HG03139 (cell line): ENCODE measurements at regions not wholly inside any gene's neighbourhood (a gene's known extent, or its start where the extent isn't known, plus 50 kb on each side); places are given as distances from the start of the nearest gene placed in this dataset.
"Not testable (repeated sequence)": the region's sequence is repeated elsewhere in the genome, so short reads cannot be mapped to it uniquely, and the experiment has no call there.

Experiments
- ATAC-seq: cut with Tn5 transposase; IDR thresholded peaks from one replicate; pipeline ENCODE4 v1.9.1; 2021; ENCODE audit not compliant: unreplicated experiment

DNA sequence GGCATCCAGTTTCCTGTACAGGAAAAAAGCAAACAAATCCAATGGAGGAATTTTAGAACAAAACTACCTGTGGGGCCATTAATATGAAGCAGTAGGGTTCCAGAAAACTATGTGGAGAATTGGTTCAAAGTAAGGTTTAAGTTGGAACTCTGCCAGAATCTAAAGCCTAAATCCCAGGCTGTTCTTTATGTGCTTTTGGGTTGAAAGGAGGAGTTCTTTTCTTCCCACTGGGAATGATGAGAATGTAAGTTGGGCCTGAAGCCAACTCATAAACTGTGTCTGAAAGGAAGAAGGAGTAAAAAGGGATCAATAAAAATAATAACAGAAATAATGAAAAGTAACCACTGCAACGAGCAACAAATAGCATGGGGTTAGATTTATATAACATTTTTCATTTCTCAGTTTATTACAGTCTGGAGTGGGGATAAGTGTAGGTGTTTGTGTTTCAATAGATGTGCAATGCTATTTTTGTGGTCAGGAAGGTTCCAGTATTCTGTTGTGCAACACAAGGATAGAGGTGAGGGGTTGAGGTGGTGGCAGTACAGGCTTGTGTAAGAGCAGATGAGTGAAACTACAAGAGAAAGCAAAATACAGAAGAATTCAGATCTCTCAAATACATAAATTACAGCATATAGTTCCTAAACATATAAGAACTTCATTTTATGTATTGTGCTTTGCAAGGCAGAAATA lies 373.6 kb downstream of the EMP1 start:
- ATAC-seq = no peak

DNA sequence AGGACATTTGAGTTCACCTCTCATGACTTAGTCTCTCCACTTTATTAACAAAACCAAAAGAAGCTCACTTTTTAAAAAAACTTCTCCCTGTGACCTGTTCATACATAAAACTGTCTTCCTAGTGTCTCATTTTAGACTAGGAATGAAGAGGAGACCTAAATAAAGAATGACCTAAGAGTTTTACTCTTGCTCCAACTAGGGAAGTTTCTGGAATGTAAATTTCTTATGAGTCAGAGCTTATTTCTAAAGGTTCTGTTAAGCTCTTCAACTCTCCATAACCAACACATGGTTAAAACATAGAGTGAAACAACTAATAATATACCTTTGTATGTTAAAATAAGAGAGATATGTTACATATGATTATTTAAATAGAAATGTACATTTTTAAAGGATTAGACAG lies 369.8 kb downstream of the EMP1 start:
- no peak for ATAC-seq

DNA sequence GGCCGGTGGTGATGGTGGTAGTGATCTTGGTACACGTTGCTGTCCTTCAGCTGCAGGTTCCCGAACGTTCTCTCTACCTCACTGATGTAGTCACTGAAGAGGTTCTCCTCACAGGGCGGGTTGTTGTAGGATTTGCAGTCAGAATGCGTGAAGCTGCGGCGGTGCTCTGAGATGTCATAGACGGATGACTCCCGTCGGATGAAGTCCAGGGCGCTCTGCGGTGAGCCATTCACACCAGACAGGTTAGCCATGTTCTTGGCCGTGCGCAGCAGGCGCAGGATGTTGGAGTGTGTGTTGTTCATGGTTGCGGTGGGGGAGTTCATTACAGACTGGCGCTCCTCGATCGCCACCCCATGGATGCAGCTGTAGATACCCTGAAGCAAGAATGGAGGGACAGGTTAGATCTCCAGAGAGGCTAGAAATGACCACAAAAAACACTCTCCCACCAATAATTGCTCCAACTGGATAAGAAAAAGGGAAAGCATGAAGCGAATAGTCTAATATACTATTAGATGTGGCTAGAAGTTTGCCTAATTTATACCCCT lies 367.8 kb downstream of the EMP1 start:
- no peak for ATAC-seq

DNA sequence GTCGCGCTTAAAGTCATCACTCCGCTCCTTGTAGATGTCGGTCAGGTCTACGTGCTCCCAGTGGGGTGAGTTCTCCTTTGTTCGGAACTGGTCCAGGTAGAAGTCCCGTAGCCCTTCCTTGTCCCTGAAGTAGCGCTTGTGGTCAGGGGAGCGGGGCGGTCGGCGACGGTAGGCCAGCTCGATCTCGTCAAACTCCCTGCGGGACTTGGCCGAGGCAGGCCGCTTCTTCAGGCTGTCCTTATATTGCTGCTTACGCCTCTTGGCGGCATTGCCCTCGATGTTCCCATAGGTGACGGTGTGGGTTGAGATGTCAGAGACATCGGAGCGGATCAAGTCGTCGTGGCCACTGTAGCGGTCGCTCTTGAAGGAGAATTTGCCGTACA lies 367.2 kb downstream of the EMP1 start:
- no peak for ATAC-seq

DNA sequence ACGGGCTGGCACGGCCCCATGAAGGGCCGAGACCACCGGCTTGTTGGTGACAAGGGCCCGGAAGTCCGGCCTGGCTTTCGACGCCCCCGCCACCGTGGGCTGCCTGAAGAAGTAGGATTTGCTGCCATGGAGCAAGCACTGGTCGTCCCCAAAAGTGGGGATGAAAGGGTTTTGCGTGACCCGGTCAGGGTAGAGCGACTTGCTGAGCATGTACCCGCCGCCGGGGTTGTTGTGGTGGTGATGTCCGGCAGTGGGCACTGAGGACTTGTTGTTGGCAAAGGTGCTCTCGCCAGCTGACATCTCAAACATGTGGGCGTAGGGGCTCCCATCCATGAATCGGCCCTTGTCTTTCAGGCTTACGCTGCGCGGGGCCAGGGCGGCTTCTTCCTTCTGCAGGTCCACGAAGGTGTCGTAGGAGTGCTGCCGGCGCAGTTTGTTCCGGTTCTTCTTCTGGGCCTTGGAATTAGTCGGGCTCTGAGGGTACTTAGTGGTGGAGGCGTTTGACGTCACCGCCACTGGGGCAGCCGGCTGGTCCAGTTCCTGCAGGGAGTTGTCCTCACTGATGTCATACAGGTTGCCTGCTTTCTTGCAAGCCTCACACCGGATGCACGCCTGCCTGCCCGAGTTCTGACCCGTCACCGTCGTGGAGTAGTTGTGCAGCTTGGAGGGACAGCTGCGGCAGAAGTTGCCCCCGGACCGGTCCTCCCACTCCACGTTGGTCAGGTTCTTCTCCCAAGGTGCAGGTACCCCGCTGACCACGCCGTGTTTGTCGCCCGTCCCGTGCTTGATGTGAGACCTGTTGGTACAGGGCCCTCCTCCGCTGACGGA lies 366.6 kb downstream of the EMP1 start:
- no peak for ATAC-seq

DNA sequence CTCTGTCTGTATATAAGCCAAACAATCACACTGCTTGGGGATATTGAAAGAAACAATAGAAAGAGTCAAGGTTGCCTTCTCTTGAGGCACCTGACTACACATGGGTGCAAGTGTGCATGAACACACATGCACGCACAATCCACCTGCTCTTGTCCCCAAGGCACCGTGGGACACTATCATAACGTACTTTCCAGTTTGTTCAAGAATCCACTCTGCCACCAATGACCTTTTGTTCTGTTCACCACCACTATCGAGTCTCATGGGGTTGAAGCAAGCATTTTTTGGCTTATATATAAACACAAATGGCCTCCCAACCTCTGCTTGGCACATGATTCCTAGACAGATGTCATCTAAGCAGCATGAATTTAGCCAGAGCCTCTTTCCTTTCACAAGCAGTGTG lies 365.4 kb downstream of the EMP1 start:
- no peak for ATAC-seq

DNA sequence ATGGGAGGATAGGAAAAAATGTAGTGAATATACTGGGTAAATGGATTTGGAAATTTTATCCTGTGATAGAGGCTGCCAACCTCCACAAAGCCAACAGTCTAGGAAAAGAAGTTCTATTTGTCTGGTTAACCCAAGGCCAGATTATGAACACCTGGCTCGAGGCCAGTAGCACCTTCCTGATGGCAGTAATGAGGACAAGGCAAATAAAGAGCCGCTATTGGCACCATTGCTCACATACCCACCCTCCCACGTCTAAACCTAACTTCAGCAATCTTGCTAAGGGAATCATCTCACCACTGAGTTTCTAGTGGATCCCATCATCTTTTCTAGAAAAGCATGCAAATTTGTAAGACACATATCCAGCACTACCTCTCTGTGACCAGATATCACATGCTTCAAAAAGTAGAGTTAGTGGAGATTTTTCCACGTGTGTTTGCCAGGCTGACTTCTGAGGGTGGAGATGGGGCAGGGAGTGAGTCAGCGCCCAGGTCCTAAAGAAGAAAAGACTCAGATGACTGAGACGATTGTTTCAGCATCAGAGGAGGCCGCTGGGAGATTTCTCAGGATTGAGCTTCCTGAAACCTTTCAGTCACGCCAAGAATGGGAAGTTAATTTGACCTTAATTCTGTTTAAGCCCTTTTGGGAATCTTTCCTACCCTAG lies 362.9 kb downstream of the EMP1 start:
- ATAC-seq = no peak

DNA sequence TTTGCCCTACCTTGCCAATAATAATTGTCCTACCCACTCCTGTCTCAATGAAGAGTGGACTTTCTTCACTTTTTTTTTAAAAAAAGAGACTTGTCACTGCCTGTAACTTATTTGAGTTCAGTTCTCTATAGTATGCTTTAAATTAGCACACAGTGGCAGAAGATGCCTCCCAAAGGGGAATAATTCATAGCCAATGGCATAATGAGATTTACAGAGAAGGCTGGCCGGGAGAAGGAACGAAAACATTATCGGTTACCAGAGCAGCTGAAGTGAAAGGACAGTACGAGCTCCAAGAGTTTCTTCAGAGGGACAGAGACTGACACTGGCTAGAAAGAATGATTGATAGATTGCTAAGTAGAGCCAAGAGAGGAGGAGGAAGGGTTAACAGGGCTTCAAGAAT lies 356.3 kb downstream of the EMP1 start:
- ATAC-seq = no peak

DNA sequence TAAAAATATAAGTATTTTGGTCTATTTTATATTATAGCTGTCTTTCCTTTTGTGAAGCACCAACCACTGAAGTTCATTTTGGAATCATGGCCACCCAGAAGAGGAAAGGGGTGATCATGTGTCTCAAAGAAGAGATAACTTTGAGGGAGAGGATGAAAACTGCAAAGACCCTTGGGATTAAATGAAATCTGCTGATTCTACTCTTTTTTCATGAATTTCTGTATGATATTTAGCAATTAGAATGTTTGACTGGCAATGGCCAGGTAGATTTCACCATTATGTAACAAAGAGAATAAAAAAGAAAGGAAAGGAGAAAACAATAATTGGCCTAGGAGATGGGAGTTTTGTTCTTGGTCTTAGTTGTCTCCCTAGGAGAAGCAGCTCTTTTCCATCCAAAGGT lies 350.8 kb downstream of the EMP1 start:
- no peak for ATAC-seq

DNA sequence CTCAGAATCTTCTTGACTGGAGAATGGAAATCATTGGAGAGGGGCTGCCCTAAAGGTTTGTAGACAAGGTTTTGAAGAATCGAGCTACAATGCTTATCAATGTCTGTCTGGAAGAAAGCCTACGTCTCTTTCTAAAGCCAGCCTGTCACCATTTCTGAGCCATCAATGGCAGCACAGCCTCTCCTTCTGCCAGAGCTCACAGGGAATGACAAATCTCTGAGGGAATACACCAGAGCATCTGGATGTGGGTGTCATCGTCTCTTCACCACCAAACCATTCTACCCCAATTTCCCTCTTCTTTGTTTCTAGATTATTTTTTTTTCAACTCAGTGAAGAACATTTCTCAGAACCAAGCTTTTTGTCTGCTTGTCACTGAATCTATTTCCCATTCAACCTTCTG lies 349.7 kb downstream of the EMP1 start:
- no peak for ATAC-seq

DNA sequence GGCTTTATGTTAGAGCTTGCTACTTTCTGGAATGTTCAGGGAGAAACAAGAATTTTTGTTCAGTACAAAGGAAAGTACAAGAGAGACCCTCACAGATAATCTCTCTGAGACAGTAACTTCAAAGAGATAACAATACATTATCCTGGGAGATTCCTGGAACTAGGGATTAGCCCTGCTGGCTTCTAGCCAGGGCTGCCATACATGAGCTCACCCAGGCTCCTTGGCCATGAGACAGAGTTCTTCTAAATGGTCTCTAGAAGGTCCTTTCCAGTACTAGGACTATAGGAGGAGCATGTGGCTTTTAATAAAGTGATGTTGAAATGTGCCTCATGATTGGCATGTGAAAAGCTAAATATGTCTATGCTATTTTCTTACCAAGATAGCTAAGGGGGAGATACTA lies 342.5 kb downstream of the EMP1 start:
- no peak for ATAC-seq

DNA sequence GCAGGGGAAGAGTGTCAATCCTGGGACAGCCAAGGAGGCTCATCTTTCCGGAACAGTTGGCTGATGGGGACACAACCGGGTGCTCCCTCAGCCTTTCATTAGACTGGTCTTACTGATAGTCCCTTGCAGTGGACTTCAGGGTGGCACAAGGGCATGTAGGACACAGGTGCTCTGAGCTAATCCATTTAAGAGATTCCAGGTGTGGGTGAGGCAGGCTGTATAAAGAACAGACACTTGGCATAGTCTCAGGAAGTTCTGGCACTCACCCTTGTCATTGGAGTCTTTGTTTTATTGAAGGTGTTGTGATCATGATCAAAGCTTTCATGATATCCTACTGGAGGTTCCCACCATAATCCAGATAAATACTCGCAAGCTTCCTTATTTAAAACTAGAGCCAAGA lies 341.6 kb downstream of the EMP1 start:
- no peak for ATAC-seq

DNA sequence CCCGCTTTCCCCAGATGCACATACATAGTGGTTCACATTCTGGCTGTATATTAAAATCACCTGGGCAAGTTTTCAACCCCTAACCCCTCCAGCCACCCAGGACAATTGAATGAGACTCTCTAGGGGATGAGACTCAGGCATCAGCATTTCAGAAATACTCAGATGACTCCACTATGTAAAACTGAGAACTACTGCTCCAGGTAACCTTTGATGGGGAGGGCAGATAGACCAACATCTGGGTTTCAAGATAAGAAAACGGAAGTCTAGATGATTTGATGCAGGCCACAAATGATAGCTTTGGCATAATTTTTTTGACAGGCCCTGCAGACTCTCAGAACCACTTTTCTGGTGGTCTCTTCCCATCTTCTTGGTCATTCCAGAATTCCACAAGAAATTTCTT lies 341.1 kb downstream of the EMP1 start:
- peak; percentile 44 for ATAC-seq

DNA sequence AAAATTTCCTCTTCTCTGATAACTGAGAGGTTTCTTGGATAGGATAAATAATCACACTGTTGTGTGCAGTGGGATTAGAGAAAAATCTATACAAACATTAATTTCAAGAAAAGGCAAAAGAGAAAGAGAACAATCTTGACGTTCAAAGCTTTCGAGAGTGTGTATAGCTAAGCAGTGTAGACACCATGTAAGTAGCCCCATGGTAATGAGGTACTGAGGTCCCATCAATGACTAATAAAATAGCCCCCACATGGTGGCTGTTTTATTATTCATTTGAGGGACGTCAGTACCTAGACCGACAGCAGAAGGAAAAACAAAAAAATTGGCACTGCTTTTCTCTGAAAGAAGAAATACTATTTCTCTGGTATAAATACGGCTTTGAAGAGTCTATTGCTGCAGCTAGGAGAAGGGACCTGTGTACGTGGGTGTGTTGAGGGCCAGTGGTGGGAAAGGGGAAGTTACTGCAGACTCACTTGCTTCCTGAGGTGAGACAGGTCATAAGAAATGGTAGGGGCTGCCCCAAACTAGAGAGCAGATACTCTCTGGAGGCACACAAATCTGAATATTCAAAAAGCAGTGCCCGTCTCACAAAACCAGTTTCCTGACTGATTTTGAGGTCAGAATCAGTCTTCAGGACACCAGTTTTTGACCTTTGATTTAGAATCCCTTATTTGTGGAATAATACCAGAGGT lies 339.8 kb downstream of the EMP1 start:
- ATAC-seq = peak; percentile 92

DNA sequence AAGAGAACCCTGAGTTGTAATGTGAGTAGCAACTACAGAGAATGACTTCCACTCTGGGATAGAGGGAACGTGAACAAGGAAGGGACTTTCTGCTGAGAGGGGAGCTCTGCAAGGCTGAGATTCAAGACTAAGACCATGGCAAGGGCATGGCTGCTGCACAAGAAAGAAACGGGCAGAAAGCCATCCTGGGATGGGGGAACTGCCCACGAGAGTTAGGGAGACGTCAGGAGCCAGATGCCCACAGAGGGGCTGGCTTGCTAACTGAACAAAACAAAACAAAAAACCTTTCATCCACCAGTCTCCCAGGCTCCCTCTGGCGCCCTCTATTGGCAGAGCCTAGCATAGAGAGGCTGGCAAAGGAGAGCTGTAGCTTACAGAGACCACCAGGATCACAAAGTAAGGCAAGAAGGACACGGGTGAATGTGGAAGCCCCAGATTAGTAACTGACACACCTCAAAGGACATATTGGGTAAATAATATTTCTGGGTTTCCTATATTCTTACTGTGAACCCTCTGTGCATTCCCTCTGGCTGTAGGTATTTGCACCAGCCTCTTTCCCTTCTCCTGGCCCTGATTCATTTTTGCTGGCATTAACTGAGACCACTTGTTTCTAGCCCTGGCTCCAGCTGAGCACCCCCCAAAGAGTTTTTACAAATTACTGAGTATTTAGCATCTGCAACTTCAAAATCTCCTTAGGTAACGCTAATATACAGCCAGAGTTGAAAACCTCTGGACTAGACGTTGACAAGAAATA lies 338.3 kb downstream of the EMP1 start:
- ATAC-seq = no peak

DNA sequence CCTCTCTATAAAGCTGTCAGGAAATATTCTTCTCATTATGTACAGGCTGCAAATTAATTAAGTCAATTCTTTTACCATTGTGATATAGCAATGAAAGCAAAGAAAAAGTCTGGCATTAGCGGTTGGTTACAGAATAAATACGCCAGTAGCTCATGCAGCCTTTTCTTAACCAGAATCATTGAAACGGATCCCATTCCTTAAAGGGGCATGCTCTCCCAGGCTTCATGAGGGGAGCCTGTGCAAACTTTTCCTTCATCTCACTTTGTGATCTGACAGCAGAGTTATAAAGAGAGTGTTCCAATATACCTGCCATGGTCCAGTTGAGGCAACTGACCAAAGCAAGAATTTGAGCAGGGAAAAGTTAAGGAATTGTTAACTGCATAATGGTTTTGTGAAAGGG lies 337.7 kb downstream of the EMP1 start:
- ATAC-seq = no peak

DNA sequence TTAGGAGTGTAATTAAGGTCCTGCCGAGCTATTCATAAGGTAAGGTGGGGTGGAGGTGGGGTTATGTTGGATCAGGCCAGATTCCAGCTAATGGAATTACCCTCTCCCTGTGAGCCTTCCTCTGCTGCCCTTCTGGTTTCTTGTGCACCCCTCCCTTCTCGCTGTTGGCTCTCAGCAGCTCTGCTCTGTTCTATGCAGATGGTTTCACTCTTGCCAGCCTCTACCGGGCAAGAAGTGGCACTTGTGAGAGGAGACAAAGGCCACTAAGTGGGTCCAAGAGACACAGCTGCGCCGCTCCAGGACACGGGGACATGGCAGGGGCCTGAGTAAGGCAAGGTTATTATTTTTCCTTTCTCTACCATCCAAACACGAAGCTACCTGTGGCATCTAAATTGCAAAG lies 334.4 kb downstream of the EMP1 start:
- no peak for ATAC-seq

DNA sequence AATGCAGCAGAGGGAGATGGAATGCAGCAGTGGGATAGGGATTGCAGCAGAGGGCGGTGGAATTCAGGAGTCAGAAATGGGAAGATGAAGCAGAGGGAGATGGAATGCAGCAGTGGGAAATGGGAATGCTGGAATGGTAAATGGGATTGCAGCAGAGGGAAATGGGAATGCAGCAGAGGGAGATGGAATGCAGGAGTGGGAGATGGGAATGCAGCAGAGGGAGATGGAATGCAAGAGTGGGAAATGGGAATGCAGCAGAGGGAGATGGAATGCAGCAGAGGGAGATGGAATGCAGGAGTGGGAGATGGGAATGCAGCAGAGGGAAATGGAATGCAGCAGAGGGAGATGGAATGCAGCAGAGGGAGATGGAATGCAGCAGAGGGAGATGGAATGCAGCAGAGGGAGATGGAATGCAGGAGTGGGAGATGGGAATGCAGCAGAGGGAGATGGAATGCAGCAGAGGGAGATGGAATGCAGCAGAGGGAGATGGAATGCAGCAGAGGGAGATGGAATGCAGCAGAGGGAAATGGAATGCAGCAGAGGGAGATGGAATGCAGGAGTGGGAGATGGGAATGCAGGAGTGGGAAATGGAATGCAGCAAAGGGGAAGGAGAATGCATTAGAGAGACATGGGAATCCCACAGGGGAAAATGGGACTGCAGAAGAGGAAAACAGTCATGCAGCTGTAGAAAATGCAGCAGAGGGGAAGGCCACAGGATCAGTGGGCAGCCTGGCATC lies 329.8 kb downstream of the EMP1 start:
- ATAC-seq = not testable (repeated sequence)

DNA sequence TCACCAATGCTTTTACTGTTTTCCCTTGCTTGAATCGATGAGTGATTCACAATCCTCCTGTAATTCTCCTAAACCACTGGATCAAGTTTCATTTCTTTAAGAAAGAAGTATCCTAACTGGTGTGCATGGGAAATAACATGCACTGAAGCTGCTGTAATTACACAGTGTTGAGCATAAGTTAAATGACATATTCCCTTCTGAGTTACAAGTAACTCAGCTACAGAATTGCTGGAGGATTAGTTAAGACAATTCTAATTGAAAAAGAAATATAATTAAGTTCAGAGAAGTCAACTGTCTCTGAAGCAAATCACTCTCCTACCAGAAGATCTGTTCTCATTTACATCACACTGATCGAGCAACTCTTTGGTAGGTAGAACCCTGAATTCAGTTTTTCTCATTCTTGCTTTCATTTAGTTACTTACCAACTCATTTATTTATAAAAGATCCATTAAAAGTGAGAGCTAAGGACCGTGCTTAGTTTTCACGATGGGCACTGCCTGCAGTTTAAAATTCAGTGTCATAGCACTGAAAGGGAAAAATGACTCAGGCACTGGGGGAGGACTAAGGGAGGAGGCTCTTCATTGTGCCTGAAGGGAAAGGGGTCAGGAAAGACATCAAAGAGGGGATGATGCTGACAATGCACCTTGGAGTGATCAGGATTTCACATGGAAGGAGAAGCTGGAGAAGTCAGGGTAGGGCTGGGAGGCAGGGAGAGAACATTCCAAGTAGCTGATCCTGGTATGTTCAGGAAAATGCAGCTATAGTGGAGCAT lies 327.2 kb downstream of the EMP1 start:
- no peak for ATAC-seq
